SK-N-SH (cell line): ENCODE measurements at regions not wholly inside any gene's neighbourhood (a gene's known extent, or its start where the extent isn't known, plus 50 kb on each side); places are given as distances from the start of the nearest gene placed in this dataset.

ENCODE experiments used
- CTCF ChIA-PET: fragments of 300-600, 350-600 bp; formaldehyde crosslinking; extraction: SDS; loops from one replicate; lab custom pipeline; 2021; lab: Yijun Ruan, JAX
- POLR2A ChIA-PET: fragments of 350-600 bp; sonication (Branson Sonifier 250); formaldehyde crosslinking; extraction: SDS; loops from one replicate; lab custom pipeline; 2020; ENCODE audit warnings: antibody characterized with exemption, inconsistent platforms; lab: Yijun Ruan, JAX
- DNase-seq: peaks from one replicate; pipeline ENCODE4 v3.0.0; 2012
- H2AFZ ChIP-seq: fragments of 200-600 bp; sonication (generic); 2 replicates; pipeline ENCODE4 v1.8.1; 2016; ENCODE audit warnings: antibody characterized with exemption, mild to moderate bottlenecking, low read depth
- H3F3A ChIP-seq: fragments of 200-600 bp; sonication (generic); replicated peaks from 2 replicates; pipeline ENCODE3; 2016; ENCODE audit warnings: antibody characterized with exemption, mild to moderate bottlenecking; ENCODE audit not compliant: insufficient read depth
- H3K27ac ChIP-seq, 2 experiments: fragments of 200-500 bp in 1 of 2; fragments of 200-600 bp in 1 of 2; sonication (Bioruptor generic) in 1 of 2; sonication (generic), shearing (Covaris generic) in 1 of 2; 2 replicates each; pipeline versions ENCODE4 v1.5.1 to v1.6.1; 2014 to 2016; ENCODE audit warnings: low read depth in 2 of 2, inconsistent platforms in 1 of 2, low read length in 1 of 2, mild to moderate bottlenecking in 1 of 2, mixed read lengths in 1 of 2
- H3K27me3 ChIP-seq: fragments of 200-600 bp; sonication (generic), shearing (Covaris generic); 2 replicates; pipeline ENCODE4 v1.6.1; 2016; ENCODE audit warnings: mixed run types; ENCODE audit not compliant: insufficient read depth
- H3K36me3 ChIP-seq, 2 experiments: fragments of 200-500 bp in 1 of 2; fragments of 200-600 bp in 1 of 2; sonication (Bioruptor generic) in 1 of 2; sonication (generic) in 1 of 2; replicated peaks in 1 of 2; 2 replicates each; pipeline versions ENCODE3 to v1.5.1; 2014 to 2016; ENCODE audit warnings: low read length in 1 of 2, mild to moderate bottlenecking in 1 of 2; ENCODE audit not compliant: insufficient read depth in 2 of 2, control insufficient read depth in 1 of 2
- H3K4me1 ChIP-seq, 2 experiments: fragments of 200-500 bp in 1 of 2; fragments of 200-600 bp in 1 of 2; sonication (Bioruptor generic) in 1 of 2; sonication (generic), shearing (Covaris generic) in 1 of 2; 2 replicates each; pipeline versions ENCODE4 v1.5.1 to v1.6.1; 2014 to 2016; ENCODE audit warnings: low read depth in 1 of 2, low read length in 1 of 2, mixed run types in 1 of 2; ENCODE audit not compliant: insufficient read depth in 2 of 2, control insufficient read depth in 1 of 2
- H3K4me2 ChIP-seq: fragments of 200-600 bp; sonication (generic), shearing (Covaris generic); 2 replicates; pipeline ENCODE4 v1.6.1; 2017; ENCODE audit warnings: mixed run types
- H3K4me3 ChIP-seq, 2 experiments: fragments of 200-500 bp in 1 of 2; fragments of 200-600 bp in 1 of 2; sonication (Bioruptor generic) in 1 of 2; sonication (generic), shearing (Covaris generic) in 1 of 2; 2 replicates each; pipeline versions ENCODE4 v1.5.1 to v1.8.1; 2014 to 2016; ENCODE audit warnings: low read depth in 2 of 2, inconsistent platforms in 1 of 2, low read length in 1 of 2, mild to moderate bottlenecking in 1 of 2, mixed read lengths in 1 of 2, moderate library complexity in 1 of 2
- H3K79me2 ChIP-seq: fragments of 200-600 bp; sonication (generic); 2 replicates; pipeline ENCODE4 v1.8.1; 2017; ENCODE audit warnings: mild to moderate bottlenecking; ENCODE audit not compliant: insufficient read depth
- H3K9ac ChIP-seq: fragments of 200-600 bp; sonication (generic); 2 replicates; pipeline ENCODE4 v1.6.1; 2017; ENCODE audit warnings: mixed run types
- H3K9me2 ChIP-seq: fragments of 200-600 bp; sonication (generic); 2 replicates; pipeline ENCODE4 v1.6.1; 2017; ENCODE audit warnings: mixed run types
- H3K9me3 ChIP-seq: fragments of 200-600 bp; sonication (generic); 2 replicates; pipeline ENCODE4 v1.6.1; 2017; ENCODE audit warnings: mixed run types, mild to moderate bottlenecking, moderate library complexity
- H4K20me1 ChIP-seq: fragments of 200-600 bp; sonication (generic); 2 replicates; pipeline ENCODE4 v1.6.1; 2017; ENCODE audit warnings: mild to moderate bottlenecking, mixed run types; ENCODE audit not compliant: insufficient read depth
- CHD2 ChIP-seq: fragments of 150-350 bp; IDR thresholded peaks from 2 replicates; pipeline ENCODE4 v1.6.1; 2018; ENCODE audit warnings: low read length; ENCODE audit not compliant: partially characterized antibody
- EP300 ChIP-seq, 2 experiments: IDR thresholded peaks; 2 replicates each; pipeline versions ENCODE4 v1.4.0 to v1.6.1; 2012; ENCODE audit warnings: borderline replicate concordance in 1 of 2, low read depth in 1 of 2, low read length in 1 of 2
- FOSL2 ChIP-seq: IDR thresholded peaks from 2 replicates; pipeline ENCODE4 v1.4.0; 2012; ENCODE audit warnings: low read depth, mild to moderate bottlenecking, moderate library complexity, borderline replicate concordance
- FOXJ3 ChIP-seq: sonication (generic); formaldehyde crosslinking; IDR thresholded peaks from 2 replicates; pipeline ENCODE4 v1.5.1; 2020; ENCODE audit warnings: mild to moderate bottlenecking, missing genetic modification reagents
- GATA2 ChIP-seq: sonication (generic); formaldehyde crosslinking; IDR thresholded peaks from 2 replicates; pipeline ENCODE4 v1.5.0; 2020; ENCODE audit warnings: mild to moderate bottlenecking, missing genetic modification reagents
- JUND ChIP-seq: IDR thresholded peaks from 2 replicates; pipeline ENCODE4 v1.4.0; 2012
- MEF2A ChIP-seq: IDR thresholded peaks from 2 replicates; pipeline ENCODE4 v1.4.0; 2012; ENCODE audit warnings: low read depth, borderline replicate concordance
- MXI1 ChIP-seq: IDR thresholded peaks from 2 replicates; pipeline ENCODE4 v1.6.1; 2012; ENCODE audit warnings: mild to moderate bottlenecking, low read depth, low read length, improper control_type of control experiment
- REST ChIP-seq: IDR thresholded peaks from 2 replicates; pipeline ENCODE4 v1.6.1; 2012; ENCODE audit warnings: mild to moderate bottlenecking, low read depth, low read length, moderate library complexity
- RXRA ChIP-seq: IDR thresholded peaks from 2 replicates; pipeline ENCODE4 v1.4.0; 2012; ENCODE audit warnings: low read depth, mild to moderate bottlenecking, borderline replicate concordance
- SMC3 ChIP-seq: IDR thresholded peaks from 2 replicates; pipeline ENCODE4 v1.6.1; 2012; ENCODE audit warnings: low read depth, low read length, improper control_type of control experiment
- TCF12 ChIP-seq: IDR thresholded peaks from 2 replicates; pipeline ENCODE4 v1.4.0; 2012
- TEAD4 ChIP-seq: IDR thresholded peaks from 2 replicates; pipeline ENCODE4 v1.4.0; 2012; ENCODE audit warnings: mild to moderate bottlenecking, borderline replicate concordance; ENCODE audit not compliant: insufficient read depth
- USF2 ChIP-seq: fragments of 150-350 bp; IDR thresholded peaks from 2 replicates; pipeline ENCODE4 v1.6.1; 2017; ENCODE audit warnings: antibody characterized with exemption, low read length, low read depth, borderline replicate concordance
- WGBS: methylation state at CpG from one replicate; pipeline ENCODE4 v1.1.6; 2017; ENCODE audit warnings: low lambda C conversion rate; 5-methylcytosine and 5-hydroxymethylcytosine counted together
- TF ChIP-seq, protein P1 (sequence below): fragments of 150-350 bp; IDR thresholded peaks from 2 replicates; pipeline ENCODE4 v1.6.1; 2016; ENCODE audit warnings: mild to moderate bottlenecking, low read depth, low read length
- TF ChIP-seq, protein P2 (sequence below): fragments of 200-600 bp; sonication (generic); IDR thresholded peaks from 2 replicates; pipeline ENCODE4 v1.6.1; 2017; ENCODE audit warnings: antibody characterized with exemption, mild to moderate bottlenecking, moderate library complexity

DNA sequence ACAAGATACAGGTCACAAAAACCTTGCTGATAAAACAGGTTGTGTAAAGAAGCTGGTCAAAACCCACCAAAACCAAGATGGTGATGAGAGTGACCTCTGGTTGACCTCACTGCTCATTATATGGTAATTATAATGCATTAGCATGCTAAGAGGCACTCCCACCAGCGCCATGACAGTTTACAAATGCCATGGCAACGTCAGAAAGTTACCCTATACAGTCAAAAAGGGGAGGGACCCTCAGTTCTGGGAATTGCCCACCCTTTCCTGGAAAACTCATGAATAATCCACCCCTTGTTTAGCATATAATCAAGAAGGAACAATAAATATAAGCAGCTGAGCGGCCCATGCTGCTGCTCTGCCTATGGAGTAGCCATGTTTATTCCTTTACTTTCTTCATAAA, 434.1 kb downstream of the ZNF536 start:
- Histone ChIP-seq H3K4me2 (no peak overlapping the region), H3K27me3 (no peaks in the 10 kb centered on the region), H3K9me2 (no peaks in the 10 kb centered on the region), H3K4me1 (no peaks in the 10 kb centered on the region; a peak in 1 of 4 replicates), H3F3A (no peaks in the 10 kb centered on the region), H3K9ac (no peak overlapping the region), H3K27ac (no peak overlapping the region), H2AFZ (no peak overlapping the region), H3K9me3 (no peaks in the 10 kb centered on the region), H3K79me2 (no peaks in the 10 kb centered on the region), H3K36me3 (no peaks in the 10 kb centered on the region), H4K20me1 (no peaks in the 10 kb centered on the region), H3K4me3 (no peak overlapping the region)
- POLR2A ChIA-PET = no interaction called here
- WGBS = 12% methylated on average over 3 of the region's 3 CpGs
- CTCF ChIA-PET = interaction anchor here (1.2 to 2.9 kb wide), 2 partner anchors 20 to 124 kb away, joined by 3 to 7 read pairs; no protein-coding TSS in a partner anchor
- no peak for TF ChIP-seq GATA2 (CRISPR knock-in tag)
- no peak for TF ChIP-seq TEAD4
- TF ChIP-seq REST = no peak
- no peak for TF ChIP-seq FOSL2
- TF ChIP-seq FOXJ3 (CRISPR knock-in tag) = no peak
- TF ChIP-seq, protein P1, sequence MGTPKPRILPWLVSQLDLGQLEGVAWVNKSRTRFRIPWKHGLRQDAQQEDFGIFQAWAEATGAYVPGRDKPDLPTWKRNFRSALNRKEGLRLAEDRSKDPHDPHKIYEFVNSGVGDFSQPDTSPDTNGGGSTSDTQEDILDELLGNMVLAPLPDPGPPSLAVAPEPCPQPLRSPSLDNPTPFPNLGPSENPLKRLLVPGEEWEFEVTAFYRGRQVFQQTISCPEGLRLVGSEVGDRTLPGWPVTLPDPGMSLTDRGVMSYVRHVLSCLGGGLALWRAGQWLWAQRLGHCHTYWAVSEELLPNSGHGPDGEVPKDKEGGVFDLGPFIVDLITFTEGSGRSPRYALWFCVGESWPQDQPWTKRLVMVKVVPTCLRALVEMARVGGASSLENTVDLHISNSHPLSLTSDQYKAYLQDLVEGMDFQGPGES = no peak
- TF ChIP-seq MXI1 = no peak
- no peak for TF ChIP-seq SMC3
- TF ChIP-seq, protein P2, sequence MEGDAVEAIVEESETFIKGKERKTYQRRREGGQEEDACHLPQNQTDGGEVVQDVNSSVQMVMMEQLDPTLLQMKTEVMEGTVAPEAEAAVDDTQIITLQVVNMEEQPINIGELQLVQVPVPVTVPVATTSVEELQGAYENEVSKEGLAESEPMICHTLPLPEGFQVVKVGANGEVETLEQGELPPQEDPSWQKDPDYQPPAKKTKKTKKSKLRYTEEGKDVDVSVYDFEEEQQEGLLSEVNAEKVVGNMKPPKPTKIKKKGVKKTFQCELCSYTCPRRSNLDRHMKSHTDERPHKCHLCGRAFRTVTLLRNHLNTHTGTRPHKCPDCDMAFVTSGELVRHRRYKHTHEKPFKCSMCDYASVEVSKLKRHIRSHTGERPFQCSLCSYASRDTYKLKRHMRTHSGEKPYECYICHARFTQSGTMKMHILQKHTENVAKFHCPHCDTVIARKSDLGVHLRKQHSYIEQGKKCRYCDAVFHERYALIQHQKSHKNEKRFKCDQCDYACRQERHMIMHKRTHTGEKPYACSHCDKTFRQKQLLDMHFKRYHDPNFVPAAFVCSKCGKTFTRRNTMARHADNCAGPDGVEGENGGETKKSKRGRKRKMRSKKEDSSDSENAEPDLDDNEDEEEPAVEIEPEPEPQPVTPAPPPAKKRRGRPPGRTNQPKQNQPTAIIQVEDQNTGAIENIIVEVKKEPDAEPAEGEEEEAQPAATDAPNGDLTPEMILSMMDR = no peak
- no peak for TF ChIP-seq USF2
- no peak for TF ChIP-seq CHD2
- TF ChIP-seq EP300 (IDR thresholded peaks at IDR 0.05; ENCODE audit: borderline replicate concordance in 1 of 2, low read depth in 1 of 2, low read length in 1 of 2) = no peak
- TF ChIP-seq MEF2A = no peak
- TF ChIP-seq RXRA = no peak
- TF ChIP-seq TCF12 = no peak
- TF ChIP-seq JUND = no peak
- no peak for DNase-seq
